ENCODE measurements at regions not wholly inside any gene's neighbourhood (a gene's known extent, or its start where the extent isn't known, plus 50 kb on each side); places are given as distances from the start of the nearest gene placed in this dataset.

DNA sequence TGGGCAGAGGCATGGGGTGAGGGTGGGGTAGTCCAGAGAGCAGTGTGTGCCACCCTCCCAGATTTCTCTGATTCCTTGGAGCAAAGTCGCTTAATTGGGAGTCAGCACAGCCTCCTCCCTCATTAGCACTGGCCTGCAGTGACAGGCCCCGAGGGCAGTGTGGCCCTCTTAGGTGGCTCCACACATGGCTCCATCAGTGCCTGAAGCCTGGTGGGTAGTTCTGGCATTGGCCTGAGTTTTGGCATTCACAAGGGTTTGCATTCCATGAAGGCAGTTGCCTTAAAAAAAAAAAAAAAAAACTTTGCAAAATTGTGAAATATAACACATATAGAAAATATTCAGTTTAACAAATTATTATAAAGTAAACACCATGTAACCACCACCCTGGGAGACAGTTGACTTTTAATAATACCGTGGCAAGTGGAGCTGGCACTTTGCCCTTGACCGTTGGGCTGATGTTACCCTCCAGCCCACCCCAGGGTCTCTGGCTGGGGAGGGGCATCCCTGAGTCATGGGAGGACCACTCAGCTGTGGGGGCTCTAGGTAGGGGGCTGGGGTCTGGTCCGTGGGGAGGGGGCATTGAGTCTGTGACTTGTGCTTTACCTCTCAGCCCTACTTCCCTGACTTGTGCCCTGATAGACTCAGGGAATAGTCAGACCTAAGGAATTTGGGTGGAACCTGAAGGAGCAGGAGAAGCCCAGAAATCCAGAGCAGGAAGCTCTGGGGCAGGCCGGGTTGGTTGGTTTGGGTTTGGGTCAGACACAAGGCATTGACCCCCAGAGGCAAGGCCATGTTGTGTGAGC lies 51.3 kb upstream of the PITX1 start:
- no peak for DNase-seq

Measured in stimulated activated CD8-positive, alpha-beta memory T cell treated with anti-CD3 and anti-CD28 coated beads, Interleukin-4, amount 100 ng/mL, for 48 hours (primary cell).